ENCODE measurements at regions not wholly inside any gene's neighbourhood (a gene's known extent, or its start where the extent isn't known, plus 50 kb on each side); places are given as distances from the start of the nearest gene placed in this dataset.

GRCh38 chr12:126055521-126055920, 990.3 kb downstream of the AACS start:
- H2AFZ ChIP-seq (ENCODE audit: low read length) = no peak overlapping the region
- no peak overlapping the region for H4K8ac ChIP-seq (ENCODE audit: low read depth, low read length)
- H3K4me3 ChIP-seq (ENCODE audit: low read length in 2 of 2) = no peak overlapping the region
- no peak overlapping the region for H3K27ac ChIP-seq (replicated peaks; ENCODE audit: low read length)
- H3K9me3 ChIP-seq (replicated peaks in 1 of 2; ENCODE audit: control insufficient read depth in 2 of 2, insufficient read depth in 1 of 2, low read depth in 1 of 2, low read length in 2 of 2) = no peaks in the 10 kb centered on the region
- no peak for DNase-seq (ENCODE audit: low spot score)
- no peaks in the 10 kb centered on the region for H3K27me3 ChIP-seq (ENCODE audit: control insufficient read depth in 3 of 3, insufficient read depth in 3 of 3, low read depth in 1 of 3, low read length in 3 of 3)
- no peak overlapping the region for H3K23ac ChIP-seq (ENCODE audit: low read depth, low read length, poor library complexity)
- no peaks in the 10 kb centered on the region for H3K36me3 ChIP-seq (replicated peaks in 1 of 2; ENCODE audit: control insufficient read depth in 2 of 2, insufficient read depth in 2 of 2, low read length in 2 of 2)
- H2BK5ac ChIP-seq (ENCODE audit: low read length) = no peak overlapping the region
- peak overlapping the region; percentile 25 for H3K18ac ChIP-seq (ENCODE audit: low read length)
- no peak overlapping the region for H3K4ac ChIP-seq (ENCODE audit: low read length)
- no peak overlapping the region for H3K14ac ChIP-seq (ENCODE audit: low read length)
- H4K91ac ChIP-seq (ENCODE audit: low read depth, low read length, poor library complexity) = peak overlapping the region; percentile 45
- no peaks in the 10 kb centered on the region for H3K4me1 ChIP-seq (ENCODE audit: control insufficient read depth in 2 of 2, insufficient read depth in 1 of 2, low read depth in 1 of 2, low read length in 2 of 2)
- H2BK12ac ChIP-seq (ENCODE audit: low read length) = no peak overlapping the region
- H2AK5ac ChIP-seq (ENCODE audit: low read depth, low read length) = no peak overlapping the region
- H3K4me2 ChIP-seq (ENCODE audit: insufficient read depth, low read length, poor library complexity, severe bottlenecking) = no peak overlapping the region
- no CpG with 5 or more reads among the region's 4 CpGs for WGBS, 2 donors (ENCODE audit: extremely low coverage in 2 of 2, insufficient read length in 2 of 2, insufficient replicate concordance in 1 of 2)
- H3K79me1 ChIP-seq (ENCODE audit: low read depth, low read length) = no peaks in the 10 kb centered on the region
- no peak overlapping the region for H2BK15ac ChIP-seq (ENCODE audit: low read length)
- H3K9ac ChIP-seq (ENCODE audit: low read depth, low read length, poor library complexity) = no peak overlapping the region
- no peak overlapping the region for H2BK120ac ChIP-seq (ENCODE audit: low read depth, low read length)

DNA sequence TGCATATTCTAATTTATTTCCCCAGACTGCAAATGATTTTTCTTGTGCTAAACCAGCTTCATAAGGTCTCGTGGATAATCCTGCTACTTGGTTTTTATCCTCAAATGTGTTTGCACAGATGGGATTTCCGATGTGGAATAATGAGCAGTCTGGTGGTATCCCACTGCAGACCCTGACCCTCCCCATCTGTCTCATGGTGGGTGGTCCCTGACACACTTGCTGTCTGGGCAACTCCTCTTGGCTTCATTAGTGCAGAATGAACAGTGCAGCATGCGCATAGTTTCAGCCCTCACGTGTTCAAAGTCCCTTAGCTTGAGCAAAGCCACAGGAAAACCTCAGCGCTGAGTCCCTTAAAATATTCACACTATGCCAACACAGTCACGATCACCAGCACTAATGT, 996.5 kb downstream of the AACS start:
- no peaks in the 10 kb centered on the region for H3K27me3 ChIP-seq (ENCODE audit: control insufficient read depth in 3 of 3, insufficient read depth in 3 of 3, low read depth in 1 of 3, low read length in 3 of 3)
- H2BK12ac ChIP-seq (ENCODE audit: low read length) = no peak overlapping the region

DNA sequence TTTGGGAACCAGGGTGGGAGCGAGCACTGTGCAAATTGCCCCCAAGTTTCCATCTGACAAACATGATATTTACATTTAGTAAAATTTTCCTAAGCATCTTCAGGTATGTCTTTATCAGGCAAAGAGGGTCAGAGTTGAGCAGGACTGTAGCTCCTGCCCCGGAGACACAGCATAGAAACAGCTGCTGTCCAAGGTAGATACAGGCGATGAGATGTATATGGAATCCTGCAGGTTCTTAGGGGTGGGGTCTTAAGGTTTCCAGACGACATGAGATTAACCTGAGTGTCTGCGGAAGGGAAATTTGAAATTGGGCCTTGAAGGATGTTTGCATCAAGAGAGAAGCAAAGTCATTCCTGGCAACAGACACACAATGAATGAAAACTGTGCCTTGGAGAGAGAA, 998.8 kb downstream of the AACS start:
- Histone ChIP-seq H4K8ac (ENCODE audit: low read depth, low read length) (no peak overlapping the region), H3K14ac (ENCODE audit: low read length) (no peak overlapping the region), H3K9me3 (replicated peaks in 1 of 2; ENCODE audit: control insufficient read depth in 2 of 2, insufficient read depth in 1 of 2, low read depth in 1 of 2, low read length in 2 of 2) (peaks cover 0 to 3% of the 10 kb centered on the region in 2 donors), H3K27me3 (ENCODE audit: control insufficient read depth in 3 of 3, insufficient read depth in 3 of 3, low read depth in 1 of 3, low read length in 3 of 3) (no peaks in the 10 kb centered on the region), H2BK12ac (ENCODE audit: low read length) (no peak overlapping the region), H2BK120ac (ENCODE audit: low read depth, low read length) (no peak overlapping the region), H3K4me2 (ENCODE audit: insufficient read depth, low read length, poor library complexity, severe bottlenecking) (no peak overlapping the region), H2AK5ac (ENCODE audit: low read depth, low read length) (no peak overlapping the region), H3K4ac (ENCODE audit: low read length) (no peak overlapping the region), H4K91ac (ENCODE audit: low read depth, low read length, poor library complexity) (no peak overlapping the region), H3K27ac (replicated peaks; ENCODE audit: low read length) (no peak overlapping the region), H2AFZ (ENCODE audit: low read length) (no peak overlapping the region), H3K36me3 (replicated peaks in 1 of 2; ENCODE audit: control insufficient read depth in 2 of 2, insufficient read depth in 2 of 2, low read length in 2 of 2) (no peaks in the 10 kb centered on the region), H3K4me1 (ENCODE audit: control insufficient read depth in 2 of 2, insufficient read depth in 1 of 2, low read depth in 1 of 2, low read length in 2 of 2) (peaks cover 0 to 3% of the 10 kb centered on the region in 2 donors), H2BK5ac (ENCODE audit: low read length) (no peak overlapping the region), H3K9ac (ENCODE audit: low read depth, low read length, poor library complexity) (no peak overlapping the region), H2BK15ac (ENCODE audit: low read length) (no peak overlapping the region), H3K18ac (ENCODE audit: low read length) (no peak overlapping the region), H3K79me1 (ENCODE audit: low read depth, low read length) (no peaks in the 10 kb centered on the region), H3K4me3 (ENCODE audit: low read length in 2 of 2) (no peak overlapping the region), H3K23ac (ENCODE audit: low read depth, low read length, poor library complexity) (no peak overlapping the region)
- WGBS, 2 donors (ENCODE audit: extremely low coverage in 2 of 2, insufficient read length in 2 of 2, insufficient replicate concordance in 1 of 2) = no CpG with 5 or more reads among the region's 5 CpGs
- DNase-seq (ENCODE audit: low spot score) = no peak

More for the DNA sequence above, 996.5 kb downstream of the AACS start:
- whole genome bisulfite sequencing, 2 donors (ENCODE audit: extremely low coverage in 2 of 2, insufficient read length in 2 of 2, insufficient replicate concordance in 1 of 2) = no CpG with 5 or more reads among the region's 6 CpGs
- Histone ChIP-seq H3K79me1 (ENCODE audit: low read depth, low read length) (no peaks in the 10 kb centered on the region), H3K18ac (ENCODE audit: low read length) (no peak overlapping the region), H3K9me3 (replicated peaks in 1 of 2; ENCODE audit: control insufficient read depth in 2 of 2, insufficient read depth in 1 of 2, low read depth in 1 of 2, low read length in 2 of 2) (peaks cover 0 to 2% of the 10 kb centered on the region in 2 donors), H2BK15ac (ENCODE audit: low read length) (no peak overlapping the region), H2AFZ (ENCODE audit: low read length) (no peak overlapping the region), H3K4me1 (ENCODE audit: control insufficient read depth in 2 of 2, insufficient read depth in 1 of 2, low read depth in 1 of 2, low read length in 2 of 2) (peaks cover 0 to 3% of the 10 kb centered on the region in 2 donors), H4K8ac (ENCODE audit: low read depth, low read length) (no peak overlapping the region), H3K36me3 (replicated peaks in 1 of 2; ENCODE audit: control insufficient read depth in 2 of 2, insufficient read depth in 2 of 2, low read length in 2 of 2) (no peaks in the 10 kb centered on the region), H3K4me3 (ENCODE audit: low read length in 2 of 2) (peak overlapping the region in 1 of 2 donors; percentile 44), H2AK5ac (ENCODE audit: low read depth, low read length) (no peak overlapping the region), H3K4ac (ENCODE audit: low read length) (no peak overlapping the region), H3K14ac (ENCODE audit: low read length) (no peak overlapping the region), H3K4me2 (ENCODE audit: insufficient read depth, low read length, poor library complexity, severe bottlenecking) (no peak overlapping the region), H3K23ac (ENCODE audit: low read depth, low read length, poor library complexity) (no peak overlapping the region), H3K9ac (ENCODE audit: low read depth, low read length, poor library complexity) (no peak overlapping the region), H3K27ac (replicated peaks; ENCODE audit: low read length) (no peak overlapping the region), H2BK120ac (ENCODE audit: low read depth, low read length) (no peak overlapping the region), H2BK5ac (ENCODE audit: low read length) (no peak overlapping the region), H4K91ac (ENCODE audit: low read depth, low read length, poor library complexity) (no peak overlapping the region)
- DNase-seq (ENCODE audit: low spot score) = peak; percentile 4

GRCh38 chr12:126067626-126068329, 1002.5 kb downstream of the AACS start:
- Histone ChIP-seq H2BK15ac (ENCODE audit: low read length) (no peak overlapping the region), H2BK5ac (ENCODE audit: low read length) (no peak overlapping the region), H3K36me3 (replicated peaks in 1 of 2; ENCODE audit: control insufficient read depth in 2 of 2, insufficient read depth in 2 of 2, low read length in 2 of 2) (no peaks in the 10 kb centered on the region), H3K79me1 (ENCODE audit: low read depth, low read length) (no peaks in the 10 kb centered on the region), H3K18ac (ENCODE audit: low read length) (no peak overlapping the region), H2BK12ac (ENCODE audit: low read length) (no peak overlapping the region), H2AFZ (ENCODE audit: low read length) (no peak overlapping the region), H4K91ac (ENCODE audit: low read depth, low read length, poor library complexity) (no peak overlapping the region), H3K4me3 (ENCODE audit: low read length in 2 of 2) (no peak overlapping the region), H3K27ac (replicated peaks; ENCODE audit: low read length) (no peak overlapping the region), H3K9me3 (replicated peaks in 1 of 2; ENCODE audit: control insufficient read depth in 2 of 2, insufficient read depth in 1 of 2, low read depth in 1 of 2, low read length in 2 of 2) (peaks cover 5 to 19% of the 10 kb centered on the region in 2 donors), H3K27me3 (ENCODE audit: control insufficient read depth in 3 of 3, insufficient read depth in 3 of 3, low read depth in 1 of 3, low read length in 3 of 3) (no peaks in the 10 kb centered on the region), H3K9ac (ENCODE audit: low read depth, low read length, poor library complexity) (no peak overlapping the region), H2BK120ac (ENCODE audit: low read depth, low read length) (no peak overlapping the region), H2AK5ac (ENCODE audit: low read depth, low read length) (no peak overlapping the region), H3K4ac (ENCODE audit: low read length) (no peak overlapping the region), H3K14ac (ENCODE audit: low read length) (no peak overlapping the region), H4K8ac (ENCODE audit: low read depth, low read length) (no peak overlapping the region), H3K23ac (ENCODE audit: low read depth, low read length, poor library complexity) (no peak overlapping the region), H3K4me2 (ENCODE audit: insufficient read depth, low read length, poor library complexity, severe bottlenecking) (no peak overlapping the region), H3K4me1 (ENCODE audit: control insufficient read depth in 2 of 2, insufficient read depth in 1 of 2, low read depth in 1 of 2, low read length in 2 of 2) (no peaks in the 10 kb centered on the region)
- WGBS, 2 donors (ENCODE audit: extremely low coverage in 2 of 2, insufficient read length in 2 of 2, insufficient replicate concordance in 1 of 2) = no CpG with 5 or more reads among the region's 3 CpGs
- DNase-seq (ENCODE audit: low spot score) = no peak
